ENCODE measurements at regions not wholly inside any gene's neighbourhood (a gene's known extent, or its start where the extent isn't known, plus 50 kb on each side); places are given as distances from the start of the nearest gene placed in this dataset.

GRCh38 chr6:50102676-50103075 is 52.9 kb upstream of the DEFB112 start:
- no peak for DNase-seq

- no peak for DNase-seq
Observed at GRCh38 chr6:50110587-50110986, 60.9 kb upstream of the DEFB112 start.

- DNase-seq, result no peak
Observed at GRCh38 chr6:50112981-50113857, 63.5 kb upstream of the DEFB112 start.

GRCh38 chr6:50116390-50116789 is 66.7 kb upstream of the DEFB112 start:
- DNase-seq, result no peak

- DNase-seq, result no peak
Observed at GRCh38 chr6:50116797-50117542, 67.2 kb upstream of the DEFB112 start.

- DNase-seq, result no peak
Observed at GRCh38 chr6:50120300-50120699, 70.6 kb upstream of the DEFB112 start.

- no peak for DNase-seq
Observed at GRCh38 chr6:50123688-50124087, 74.0 kb upstream of the DEFB112 start.

- DNase-seq, result no peak
Observed at GRCh38 chr6:50124572-50124971, 74.8 kb upstream of the DEFB112 start.

GRCh38 chr6:50128420-50129005 is 78.8 kb upstream of the DEFB112 start:
- peak; percentile 14 for DNase-seq

- DNase-seq, result no peak
Observed at GRCh38 chr6:50135968-50136367, 86.2 kb upstream of the DEFB112 start.

GRCh38 chr6:50141100-50141499 is 91.4 kb upstream of the DEFB112 start:
- no peak for DNase-seq

GRCh38 chr6:50143011-50143719 is 93.4 kb upstream of the DEFB112 start:
- DNase-seq, result no peak

- no peak for DNase-seq
Observed at GRCh38 chr6:50145125-50145524, 95.4 kb upstream of the DEFB112 start.

- no peak for DNase-seq
Observed at GRCh38 chr6:50147371-50147770, 97.6 kb upstream of the DEFB112 start.

GRCh38 chr6:50180646-50181045 is 130.9 kb upstream of the DEFB112 start:
- no peak for DNase-seq

GRCh38 chr6:50185006-50185405 is 135.3 kb upstream of the DEFB112 start:
- no peak for DNase-seq

GRCh38 chr6:50187351-50187921 is 137.7 kb upstream of the DEFB112 start:
- no peak for DNase-seq

GRCh38 chr6:50198245-50198644 is 148.5 kb upstream of the DEFB112 start:
- DNase-seq, result no peak

GRCh38 chr6:50202766-50203165 is 153.0 kb upstream of the DEFB112 start:
- no peak for DNase-seq

- DNase-seq, result no peak
Observed at GRCh38 chr6:50211582-50211981, 161.9 kb upstream of the DEFB112 start.

GRCh38 chr6:50213146-50213545 is 163.4 kb upstream of the DEFB112 start:
- no peak for DNase-seq

- DNase-seq, result no peak
Observed at GRCh38 chr6:50214937-50215336, 165.2 kb upstream of the DEFB112 start.

- DNase-seq, result no peak
Observed at GRCh38 chr6:50217841-50218240, 168.1 kb upstream of the DEFB112 start.

Measured in activated CD4-positive, alpha-beta T cell treated with anti-CD3 and anti-CD28 coated beads, Interleukin-2, Interleukin-6, amounts not matched to agents 100 ng/mL and 50 ng/mL, durations not matched to agents 16 hours and 8 hours (primary cell).